BE2C (cell line): ENCODE measurements at regions not wholly inside any gene's neighbourhood (a gene's known extent, or its start where the extent isn't known, plus 50 kb on each side); places are given as distances from the start of the nearest gene placed in this dataset.
"Not testable (repeated sequence)": the region's sequence is repeated elsewhere in the genome, so short reads cannot be mapped to it uniquely, and the experiment has no call there.

ENCODE experiments used
- DNase-seq: peaks from one replicate; pipeline ENCODE4 v3.0.0-alpha.2; 2020
- H3K27me3 ChIP-seq: fragments of 250-450 bp; sonication (Bioruptor Pico); 2 replicates; pipeline ENCODE4 v1.5.1; 2020; ENCODE audit warnings: mild to moderate bottlenecking
- H3K36me3 ChIP-seq: fragments of 250-450 bp; sonication (Bioruptor Pico); 2 replicates; pipeline ENCODE4 v1.5.1; 2020; ENCODE audit warnings: mild to moderate bottlenecking
- H3K4me1 ChIP-seq: fragments of 250-450 bp; sonication (Bioruptor Pico); 2 replicates; pipeline ENCODE4 v1.5.1; 2020
- H3K4me3 ChIP-seq: 2 replicates; pipeline ENCODE4 v1.5.1; 2011; ENCODE audit warnings: low read depth, low read length
- H3K9me3 ChIP-seq: fragments of 250-450 bp; sonication (Bioruptor Pico); 2 replicates; pipeline ENCODE4 v1.5.1; 2020
- CTCF ChIP-seq: IDR thresholded peaks from 2 replicates; pipeline ENCODE4 v1.5.1; 2012; ENCODE audit warnings: mild to moderate bottlenecking, low read depth, low read length

DNA sequence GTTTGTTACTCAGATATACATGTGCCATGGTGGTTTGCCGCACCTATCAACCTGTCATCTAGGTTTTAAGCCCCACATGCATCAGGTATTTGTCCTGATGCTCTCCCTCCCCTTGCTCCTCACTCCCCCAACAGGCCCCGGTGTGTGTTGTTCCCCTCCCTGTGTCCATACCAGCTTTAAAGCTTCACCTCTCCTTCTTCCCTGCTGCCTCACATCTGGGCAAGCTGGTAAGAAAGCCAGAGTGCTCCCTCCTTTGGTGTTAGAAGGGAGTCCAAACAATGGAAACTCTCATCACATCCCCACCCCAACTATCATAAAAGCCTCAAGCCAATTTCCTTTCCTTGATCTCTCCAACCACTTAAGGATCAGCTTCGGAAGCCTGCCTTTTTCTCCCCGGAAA is 1115.6 kb upstream of the GOT2 start:
- Histone ChIP-seq H3K36me3 (no peaks in the 10 kb centered on the region), H3K9me3 (peaks cover under 1% of the 10 kb centered on the region; the same call in 1 of the 2 replicates), H3K4me3 (no peak overlapping the region), H3K27me3 (no peaks in the 10 kb centered on the region), H3K4me1 (no peaks in the 10 kb centered on the region)
- DNase-seq, result no peak
- no peak for TF ChIP-seq CTCF

GRCh38 chr16:59848296-59848695 is 1114.2 kb upstream of the GOT2 start:
- no peak for DNase-seq
- no peaks in the 10 kb centered on the region for H3K4me1 ChIP-seq
- TF ChIP-seq CTCF, result no peak
- no peaks in the 10 kb centered on the region for H3K27me3 ChIP-seq
- H3K9me3 ChIP-seq, result peaks cover 4% of the 10 kb centered on the region; the same call in 1 of the 2 replicates
- H3K4me3 ChIP-seq, result no peak overlapping the region
- H3K36me3 ChIP-seq, result no peaks in the 10 kb centered on the region

DNA sequence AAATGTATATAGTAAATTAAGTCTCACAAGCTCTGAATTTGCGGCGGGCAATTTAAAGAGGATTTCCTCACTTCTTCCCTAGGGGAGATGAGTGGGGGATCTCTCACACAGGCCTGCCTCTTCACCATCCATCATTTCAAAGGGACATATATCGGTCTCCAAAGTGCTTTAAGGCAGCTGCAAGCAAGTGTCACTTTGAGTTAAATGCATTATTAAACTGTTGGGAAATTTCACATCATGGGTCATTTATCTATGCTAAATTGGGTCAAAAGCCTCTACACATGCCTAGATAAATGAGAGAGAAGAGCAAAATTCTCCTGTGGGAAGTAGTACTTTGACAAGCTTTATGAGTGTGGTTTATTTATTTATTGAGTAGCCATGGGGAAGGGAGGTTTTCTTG is 1106.1 kb upstream of the GOT2 start:
- DNase-seq, result no peak
- peaks cover 4% of the 10 kb centered on the region; the same call in 1 of the 2 replicates for H3K9me3 ChIP-seq
- no peak for TF ChIP-seq CTCF
- H3K27me3 ChIP-seq, result no peaks in the 10 kb centered on the region
- H3K36me3 ChIP-seq, result no peaks in the 10 kb centered on the region
- H3K4me1 ChIP-seq, result no peaks in the 10 kb centered on the region
- no peak overlapping the region for H3K4me3 ChIP-seq

DNA sequence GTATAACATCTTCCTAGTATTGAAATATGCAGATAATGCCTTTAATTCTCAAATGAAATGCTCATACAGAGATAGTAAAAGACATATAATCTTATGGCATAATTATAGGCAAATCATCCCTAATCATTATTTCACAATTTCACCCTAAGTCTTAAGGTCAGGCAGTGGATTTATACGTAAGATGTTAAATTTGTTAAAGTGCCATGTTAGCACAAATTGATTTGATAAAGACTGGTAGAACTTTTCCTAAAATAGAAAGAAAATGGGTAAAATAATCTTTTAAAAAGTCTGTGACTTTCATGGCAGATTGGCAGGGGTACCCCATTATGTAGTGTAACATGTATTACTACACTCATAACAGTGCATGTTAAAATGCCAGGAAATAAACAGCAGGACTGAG is 1092.7 kb upstream of the GOT2 start:
- no peak overlapping the region for H3K4me3 ChIP-seq
- no peaks in the 10 kb centered on the region for H3K36me3 ChIP-seq
- H3K4me1 ChIP-seq, result no peaks in the 10 kb centered on the region

DNA sequence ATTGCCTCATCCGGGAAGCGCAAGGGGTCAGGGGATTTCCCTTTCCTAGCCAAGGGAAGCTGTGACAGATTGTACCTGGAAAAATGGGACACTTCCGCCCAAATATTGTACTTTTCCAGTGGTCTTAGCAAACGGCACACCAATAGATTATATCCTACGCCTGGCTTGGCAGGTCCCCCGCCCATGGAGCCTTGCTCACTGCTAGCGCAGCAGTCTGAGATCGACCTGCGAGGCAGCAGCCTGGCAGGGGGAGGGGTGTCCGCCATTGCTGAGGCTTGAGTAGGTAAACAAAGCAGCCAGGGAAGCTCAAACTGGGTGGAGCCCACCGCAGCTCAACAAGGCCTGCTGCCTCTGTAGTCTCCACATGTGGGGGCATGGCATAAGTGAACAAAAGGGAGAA is 1075.4 kb upstream of the GOT2 start:
- not testable (repeated sequence) for H3K4me1 ChIP-seq, H3K4me3 ChIP-seq, H3K36me3 ChIP-seq, DNase-seq, H3K9me3 ChIP-seq, H3K27me3 ChIP-seq

More for the DNA sequence above, 1092.7 kb upstream of the GOT2 start:
- H3K9me3 ChIP-seq, result no peaks in the 10 kb centered on the region
- H3K27me3 ChIP-seq, result no peaks in the 10 kb centered on the region
- no peak for DNase-seq
- no peak for TF ChIP-seq CTCF

DNA sequence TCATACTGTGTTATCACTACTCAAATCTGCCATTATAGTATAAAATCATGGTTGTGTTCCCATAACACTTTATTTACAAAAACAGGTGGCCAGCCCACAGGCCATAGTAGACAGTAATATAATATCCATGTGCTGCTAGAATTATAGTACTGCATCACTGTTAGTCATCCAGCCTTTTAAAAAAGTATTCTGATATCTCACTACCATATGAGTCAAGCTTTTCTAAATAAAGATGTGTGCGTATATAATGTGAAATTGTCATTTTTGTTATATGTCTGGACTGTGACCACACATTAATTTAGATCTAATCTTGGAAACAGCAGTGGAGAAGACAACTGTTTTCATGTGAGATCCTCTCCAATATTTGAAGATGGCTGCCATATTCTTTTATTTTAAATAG is 1049.1 kb upstream of the GOT2 start:
- no peak for DNase-seq
- Histone ChIP-seq H3K36me3 (no peaks in the 10 kb centered on the region), H3K4me3 (no peak overlapping the region), H3K27me3 (no peaks in the 10 kb centered on the region), H3K4me1 (no peaks in the 10 kb centered on the region), H3K9me3 (peaks cover 2% of the 10 kb centered on the region; the same call in 1 of the 2 replicates)
- no peak for TF ChIP-seq CTCF

- Histone ChIP-seq H3K36me3 (no peaks in the 10 kb centered on the region), H3K27me3 (no peaks in the 10 kb centered on the region), H3K4me3 (no peak overlapping the region), H3K4me1 (no peaks in the 10 kb centered on the region), H3K9me3 (no peaks in the 10 kb centered on the region)
- TF ChIP-seq CTCF, result no peak
- no peak for DNase-seq
Measured at GRCh38 chr16:59773330-59773729, 1039.2 kb upstream of the GOT2 start.
